ENCODE measurements at regions not wholly inside any gene's neighbourhood (a gene's known extent, or its start where the extent isn't known, plus 50 kb on each side); places are given as distances from the start of the nearest gene placed in this dataset.

- no peak for DNase-seq
These were observed 137.7 kb downstream of the MN1 start for GRCh38 chr22:27663812-27664211.

- no peak for DNase-seq
These were observed 135.1 kb downstream of the MN1 start for GRCh38 chr22:27666272-27666997.

GRCh38 chr22:27667121-27667843, 134.3 kb downstream of the MN1 start:
- DNase-seq: peak in 2 of 58 donors; percentile 6 to 11

DNA sequence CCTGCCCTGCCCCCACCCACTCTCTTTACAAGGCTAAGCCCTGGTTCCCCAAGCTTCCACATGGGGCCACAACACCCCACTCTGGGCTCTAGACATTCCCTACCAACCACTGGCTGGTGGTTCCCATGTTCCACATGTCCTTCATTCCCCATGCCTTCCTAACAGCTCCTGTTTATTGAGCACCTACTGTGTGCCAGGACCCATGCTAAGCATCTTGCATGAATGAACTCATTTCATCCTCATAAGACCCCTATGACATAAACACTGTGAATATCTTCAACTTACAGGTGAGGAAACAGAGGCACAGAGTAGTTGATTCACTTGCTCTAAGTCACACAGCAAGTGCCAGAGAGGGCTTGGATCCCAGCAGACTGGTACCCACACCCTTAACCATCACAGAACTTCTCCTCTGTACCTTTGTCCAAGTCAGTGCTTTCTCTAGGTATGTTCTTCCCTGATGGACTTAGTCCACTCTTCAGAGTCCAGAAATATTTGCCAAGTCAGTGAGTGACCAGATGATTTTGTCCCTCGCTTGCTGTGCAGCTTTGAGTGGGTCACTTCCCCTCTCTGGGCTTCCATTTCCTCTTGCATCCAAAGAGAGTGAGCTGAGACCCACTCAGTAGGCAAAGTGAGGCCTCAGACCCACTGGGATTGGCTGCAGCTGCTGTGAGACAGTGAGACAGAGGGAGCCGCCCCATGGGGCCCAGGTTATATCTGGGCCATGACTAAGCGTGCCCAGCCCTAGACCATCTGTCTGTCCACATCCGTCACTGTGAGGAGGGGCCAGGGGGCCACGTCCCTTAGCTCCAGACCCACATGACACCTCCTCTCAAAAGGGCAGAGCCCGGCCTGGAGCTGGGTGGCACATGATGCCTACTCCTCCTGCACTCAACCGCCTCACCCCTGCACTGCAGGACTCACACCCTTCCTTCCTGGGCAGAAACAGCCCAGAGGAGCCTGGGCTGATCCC, 132.4 kb downstream of the MN1 start:
- DNase-seq: peak in 3 of 58 donors; percentile 14 to 20 (median 17)

DNA sequence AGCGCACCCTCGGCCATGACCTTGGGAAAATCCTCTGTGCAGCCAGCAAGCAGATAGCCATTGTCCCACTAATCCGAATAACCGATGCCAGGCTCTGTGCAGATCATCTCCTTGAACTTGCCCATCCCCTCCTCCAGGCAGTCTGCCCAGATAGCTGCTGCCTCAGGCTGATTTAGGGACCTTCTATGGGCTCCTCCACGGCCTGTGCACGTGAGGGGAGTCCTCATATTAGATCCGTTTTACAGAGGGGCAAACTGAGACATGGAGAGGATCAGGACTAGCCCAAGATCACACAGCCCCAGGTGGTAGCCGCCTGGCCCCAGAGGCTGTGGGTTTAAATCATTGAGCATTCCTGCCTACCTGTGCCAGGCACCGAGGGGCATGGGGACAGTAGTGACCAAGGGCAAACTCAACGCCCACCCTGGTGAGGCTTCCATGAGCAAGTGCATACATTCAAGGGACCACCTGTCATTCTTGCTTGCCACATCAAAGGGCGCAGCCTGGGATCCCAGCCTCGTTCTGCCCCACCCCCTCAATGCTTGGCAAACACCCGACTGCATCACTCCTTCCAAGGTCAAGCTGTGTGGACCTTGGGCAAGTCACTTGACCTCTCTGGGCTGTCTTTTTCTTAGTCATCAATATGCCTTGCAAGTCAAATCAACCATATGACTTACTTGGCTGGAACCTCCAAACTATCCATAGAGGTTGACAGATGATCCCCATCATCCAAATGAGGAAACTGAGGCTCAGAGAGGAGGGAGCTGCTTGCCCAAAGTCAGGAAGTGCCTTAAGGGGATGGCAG, 131.6 kb downstream of the MN1 start:
- DNase-seq: no peak

DNA sequence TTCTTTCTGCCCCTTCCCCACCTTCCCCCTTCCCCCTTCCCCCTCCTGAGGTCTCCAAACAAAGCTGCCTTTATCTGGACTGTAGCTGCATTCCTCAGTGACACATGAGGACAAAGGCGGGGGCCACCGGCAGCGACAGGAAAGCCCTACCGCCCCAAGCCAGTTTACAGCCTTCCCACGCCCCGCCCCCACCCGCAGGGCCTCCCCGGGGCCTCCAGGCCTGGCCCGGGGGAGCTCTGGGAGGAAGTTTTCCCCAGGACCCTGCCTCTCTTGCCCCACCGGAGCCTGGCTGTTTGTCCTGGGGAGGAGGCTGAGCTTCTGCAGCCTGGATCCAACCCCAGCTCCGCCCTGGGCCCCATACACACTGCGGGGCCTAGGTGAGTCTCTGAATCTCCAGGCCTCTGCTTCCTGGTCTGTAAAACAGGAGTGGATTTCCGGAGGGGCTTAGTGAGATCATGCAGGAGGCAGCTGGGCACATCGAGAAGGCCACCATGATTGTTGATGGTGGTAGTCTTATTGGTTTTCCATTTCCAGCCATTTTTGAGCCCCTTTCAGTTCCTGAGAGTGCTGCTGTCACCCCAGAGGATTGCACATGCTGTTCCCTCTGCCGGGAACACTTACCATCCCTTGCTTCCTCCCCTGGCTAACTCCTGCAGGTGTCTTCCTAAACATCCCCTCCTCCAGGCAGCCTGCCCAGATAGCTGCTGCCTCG, 130.7 kb downstream of the MN1 start:
- peak in 19 of 58 donors; percentile 8 to 75 (median 34) for DNase-seq

DNA sequence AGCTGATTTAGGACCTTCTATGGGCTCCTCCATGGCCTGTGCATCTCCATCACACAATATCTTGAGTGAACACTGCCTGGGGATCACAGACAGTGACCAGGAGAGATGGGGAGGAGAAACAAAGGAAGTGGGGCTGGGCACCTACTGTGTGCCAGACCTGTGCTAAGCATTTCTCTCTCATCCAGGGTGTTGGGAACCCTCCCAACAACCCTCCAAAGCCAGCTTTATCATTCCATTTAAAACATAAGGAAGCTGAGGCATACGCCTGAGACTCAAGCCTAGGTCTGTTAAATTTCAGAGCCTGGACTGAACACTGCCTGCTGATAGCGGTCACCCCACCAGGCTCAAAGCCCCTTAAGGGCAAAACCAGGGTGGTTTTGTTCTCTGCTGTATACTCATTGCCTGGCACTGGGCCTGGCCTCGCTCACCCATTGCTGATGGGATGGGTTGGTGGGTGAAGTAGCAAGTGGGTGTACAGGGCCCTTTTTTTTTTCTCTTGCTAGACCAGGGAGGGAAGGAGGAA, 130.1 kb downstream of the MN1 start:
- no peak for DNase-seq

DNA sequence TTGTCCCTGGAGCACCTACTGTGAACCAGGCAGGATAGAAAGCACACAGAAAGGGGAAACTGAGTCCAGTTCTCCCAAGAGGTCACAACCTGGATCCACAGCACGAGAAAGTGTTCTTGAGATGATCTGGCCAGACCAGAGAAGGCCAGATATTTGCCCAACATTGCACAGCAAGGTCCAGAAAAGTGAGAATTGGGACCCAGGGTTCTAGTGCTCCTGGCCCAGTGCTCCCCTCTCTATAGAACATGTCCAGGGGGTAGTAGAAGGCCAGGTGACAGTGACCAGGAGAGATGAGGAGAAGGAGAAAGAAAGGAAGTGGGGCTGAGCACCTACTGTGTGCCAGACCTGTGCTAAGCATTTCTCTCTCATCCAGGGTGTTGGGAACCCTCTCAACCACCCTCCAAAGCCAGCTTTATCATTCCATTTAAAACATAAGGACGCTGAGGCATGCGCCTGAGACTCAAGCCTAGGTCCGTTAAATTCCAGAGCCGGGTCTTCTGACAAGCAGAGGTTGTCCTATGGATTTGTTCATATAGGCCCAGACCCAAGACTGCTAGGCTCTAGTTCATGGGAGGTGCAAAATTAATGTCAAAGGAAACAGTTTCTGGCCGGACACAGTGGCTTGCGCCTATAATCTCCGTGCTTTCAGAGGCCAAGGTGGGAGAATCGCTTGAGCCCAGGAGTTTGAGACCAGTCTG, 128.7 kb downstream of the MN1 start:
- no peak for DNase-seq

- peak in 20 of 58 donors; percentile 1 to 85 (median 31) for DNase-seq
These were observed 127.7 kb downstream of the MN1 start for GRCh38 chr22:27673839-27674238.

GRCh38 chr22:27674261-27674923, 127.2 kb downstream of the MN1 start:
- no peak for DNase-seq

DNA sequence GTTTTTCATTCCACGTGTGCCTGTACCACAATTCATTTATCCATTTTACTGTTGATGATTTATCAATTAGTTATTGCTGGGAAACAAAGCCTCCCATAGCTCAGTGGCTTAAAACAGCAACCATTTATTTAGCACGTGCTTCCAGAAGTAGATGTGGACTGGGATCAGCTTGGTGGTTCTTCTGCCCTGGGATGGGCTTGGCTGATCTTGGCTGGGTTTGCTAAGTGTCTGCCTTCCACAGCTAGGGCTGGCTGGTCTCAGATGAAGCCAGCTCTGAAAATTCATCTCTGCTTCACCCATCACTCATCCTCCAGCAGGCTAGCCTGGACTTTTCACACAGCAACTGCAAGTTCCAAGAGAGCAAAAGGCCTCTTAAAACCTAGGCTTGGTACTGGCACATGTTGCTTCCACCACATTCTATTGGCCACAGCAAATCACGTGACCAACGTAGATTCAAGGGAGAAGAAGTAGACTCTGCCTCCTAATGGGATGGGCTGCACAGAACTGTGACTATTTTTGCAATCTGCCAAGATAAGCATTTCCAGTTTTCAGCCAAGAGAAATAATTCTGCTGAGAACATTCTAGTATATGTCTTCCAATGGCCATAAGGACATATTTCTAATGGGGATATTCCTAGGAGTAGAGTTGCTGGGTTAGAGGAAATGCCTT, 124.9 kb downstream of the MN1 start:
- no peak for DNase-seq

DNA sequence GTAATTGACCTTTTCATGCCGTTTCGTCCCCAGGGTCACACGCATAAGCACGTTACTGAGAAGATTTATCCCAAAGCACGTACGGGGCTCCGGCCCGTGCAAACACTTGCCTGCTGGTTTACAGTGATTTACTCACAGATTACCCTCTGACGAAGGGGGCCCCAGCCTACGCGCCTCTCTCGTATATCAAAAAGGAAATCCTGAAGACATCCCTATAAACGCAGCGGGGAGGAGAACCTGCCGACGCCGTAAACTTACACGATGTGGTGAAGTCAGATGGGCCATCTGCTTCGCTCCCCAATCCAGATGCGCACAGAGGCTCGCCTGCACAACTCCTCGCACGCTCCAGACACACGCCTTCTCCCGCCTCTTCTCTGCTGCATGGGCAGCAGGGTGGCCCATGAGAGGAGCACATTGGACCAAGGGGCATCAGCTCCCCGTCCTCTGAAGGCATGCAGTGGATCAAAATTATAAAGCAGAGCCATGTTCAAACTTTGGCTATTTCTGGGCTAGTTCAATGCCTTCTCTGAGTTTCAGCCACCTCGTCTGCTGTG, 123.6 kb downstream of the MN1 start:
- no peak for DNase-seq

GRCh38 chr22:27679176-27679575, 122.4 kb downstream of the MN1 start:
- DNase-seq: no peak

DNA sequence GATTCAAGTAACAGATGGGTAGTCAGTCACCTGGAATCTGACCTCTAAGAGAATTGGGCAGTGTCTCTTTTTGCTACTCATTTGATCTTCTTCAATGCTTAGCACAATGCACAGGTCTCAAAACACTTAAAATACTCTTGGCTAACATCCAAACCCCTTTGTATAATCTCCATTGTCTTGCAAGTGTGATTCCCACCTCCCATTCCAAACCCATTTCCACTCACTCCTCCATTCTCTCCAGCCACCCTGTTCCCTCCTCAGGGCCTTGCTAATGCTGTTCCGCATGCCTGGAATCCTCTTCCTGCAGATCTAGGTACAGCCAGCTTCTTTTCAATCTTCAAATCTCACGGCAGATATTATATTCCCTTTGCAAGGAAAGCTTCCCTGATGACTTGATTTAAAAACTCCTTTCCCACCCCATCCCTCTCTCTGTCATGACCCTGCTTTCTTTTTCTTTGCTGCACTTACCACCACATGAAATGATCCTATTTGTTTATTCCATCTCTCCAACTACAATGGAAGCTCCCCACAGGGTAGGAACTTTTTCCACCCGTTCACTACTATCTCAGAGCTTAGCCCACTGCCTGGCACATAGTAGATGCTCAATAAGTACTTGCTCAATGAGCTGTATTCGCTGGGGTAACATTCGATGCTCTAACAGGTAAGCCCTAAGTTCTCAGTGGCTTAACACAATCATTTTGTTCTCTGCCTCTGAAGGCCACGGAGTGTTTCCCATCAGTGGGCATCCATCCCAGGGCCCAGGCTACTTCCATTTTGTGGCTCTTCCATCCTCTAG, 121.7 kb downstream of the MN1 start:
- DNase-seq: no peak

GRCh38 chr22:27680636-27681035, 120.9 kb downstream of the MN1 start:
- DNase-seq: no peak

DNA sequence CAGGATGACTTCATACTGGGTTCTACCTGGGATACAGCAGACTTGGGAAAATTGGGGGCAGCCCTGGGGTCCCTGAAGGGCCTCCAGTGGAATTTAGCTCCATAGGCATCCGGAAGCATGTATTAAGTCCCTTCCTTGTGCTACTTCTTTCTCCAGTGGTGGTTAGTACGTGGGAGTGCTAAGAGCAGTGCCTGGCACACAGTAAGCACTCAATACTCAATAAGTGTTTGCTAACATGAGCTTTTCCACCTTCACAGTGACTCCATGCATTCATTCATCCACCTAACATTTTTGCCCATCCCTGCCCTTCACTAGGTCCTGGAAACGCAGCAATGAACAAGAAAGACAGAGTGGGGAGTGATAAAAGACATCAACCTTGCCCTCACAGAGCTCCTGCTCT, 120.5 kb downstream of the MN1 start:
- DNase-seq: no peak

DNA sequence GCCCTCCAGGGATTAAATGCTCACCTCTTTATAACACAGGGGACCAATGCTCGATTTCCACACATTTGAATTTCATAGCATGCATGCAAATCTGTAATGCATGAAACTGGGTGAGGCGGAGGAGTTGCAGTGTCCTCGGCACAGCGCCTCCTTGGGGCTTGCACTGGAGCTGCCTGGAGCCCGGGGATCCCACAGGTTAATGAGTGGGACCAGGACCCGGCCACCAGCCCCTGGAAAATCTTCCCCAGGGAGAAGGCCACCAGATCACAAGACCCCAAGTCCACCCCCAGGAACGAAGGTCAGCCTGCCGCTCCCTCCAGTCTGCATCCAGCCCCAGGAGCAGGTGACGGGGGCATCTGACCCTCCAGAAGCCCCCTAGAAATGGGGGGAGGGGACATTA, 119.1 kb downstream of the MN1 start:
- no peak for DNase-seq
